Bronchial epithelial cell (primary cell): ENCODE measurements at regions not wholly inside any gene's neighbourhood (a gene's known extent, or its start where the extent isn't known, plus 50 kb on each side); places are given as distances from the start of the nearest gene placed in this dataset.

Experiments used
- DNase-seq: peaks from one replicate; pipeline ENCODE4 v3.0.0-alpha.2; 2010; ENCODE audit warnings: low read depth
- FAIRE-seq: peaks from 2 replicates; lab custom pipeline; 2011; peaks lifted over from hg19 to GRCh38; lab: Jason Lieb, UNC
- H3K27me3 ChIP-seq: 2 replicates; pipeline ENCODE4 v1.5.1; 2011; ENCODE audit warnings: low read length; ENCODE audit not compliant: control insufficient read depth, insufficient read depth
- H3K36me3 ChIP-seq: 2 replicates; pipeline ENCODE4 v1.5.1; 2011; ENCODE audit warnings: low read length; ENCODE audit not compliant: control insufficient read depth, insufficient read depth
- H3K4me3 ChIP-seq: 2 replicates; pipeline ENCODE4 v1.5.1; 2011; ENCODE audit warnings: mild to moderate bottlenecking, low read depth, low read length, control low read depth
- CTCF ChIP-seq: IDR thresholded peaks from 2 replicates; pipeline ENCODE4 v1.5.1; 2011; ENCODE audit warnings: mild to moderate bottlenecking, moderate library complexity, low read length, control low read depth, inconsistent platforms; ENCODE audit not compliant: insufficient read depth, severe bottlenecking

GRCh38 chr6:144416244-144416643 lies 131.1 kb downstream of the UTRN start:
- no peaks in the 10 kb centered on the region for H3K36me3 ChIP-seq
- H3K27me3 ChIP-seq = no peaks in the 10 kb centered on the region
- no peak for TF ChIP-seq CTCF
- FAIRE-seq (no peak), DNase-seq (no peak)
- no peak overlapping the region for H3K4me3 ChIP-seq

GRCh38 chr6:144416773-144417172 lies 131.6 kb downstream of the UTRN start:
- DNase-seq = no peak
- FAIRE-seq = no peak

GRCh38 chr6:144417681-144418080 lies 132.5 kb downstream of the UTRN start:
- H3K4me3 ChIP-seq = no peak overlapping the region
- H3K27me3 ChIP-seq = no peaks in the 10 kb centered on the region
- TF ChIP-seq CTCF = no peak
- FAIRE-seq = no peak
- H3K36me3 ChIP-seq = no peaks in the 10 kb centered on the region
- DNase-seq = peak; percentile 72

More at GRCh38 chr6:144416773-144417172, 131.6 kb downstream of the UTRN start:
- no peak for TF ChIP-seq CTCF
- Histone ChIP-seq H3K4me3 (no peak overlapping the region), H3K36me3 (no peaks in the 10 kb centered on the region), H3K27me3 (no peaks in the 10 kb centered on the region)

- Histone ChIP-seq H3K36me3 (no peaks in the 10 kb centered on the region), H3K27me3 (no peaks in the 10 kb centered on the region), H3K4me3 (no peak overlapping the region)
- no peak for TF ChIP-seq CTCF
- DNase-seq = no peak
- no peak for FAIRE-seq
These were observed 133.9 kb downstream of the UTRN start for GRCh38 chr6:144418959-144419545.

- no peak overlapping the region for H3K4me3 ChIP-seq
- H3K36me3 ChIP-seq = peaks cover 3% of the 10 kb centered on the region
These were observed 138.0 kb downstream of the UTRN start for GRCh38 chr6:144423167-144423566.

More at GRCh38 chr6:144423167-144423566, 138.0 kb downstream of the UTRN start:
- DNase-seq = no peak
- no peak for TF ChIP-seq CTCF
- FAIRE-seq = no peak
- H3K27me3 ChIP-seq = no peaks in the 10 kb centered on the region
